ENCODE measurements at regions not wholly inside any gene's neighbourhood (a gene's known extent, or its start where the extent isn't known, plus 50 kb on each side); places are given as distances from the start of the nearest gene placed in this dataset.

- peaks cover 0 to 8% (median 0%) of the 10 kb centered on the region in 12 donors for H3K4me1 ChIP-seq
- no peaks in the 10 kb centered on the region for H3K9me3 ChIP-seq
- no peak for TF ChIP-seq CTCF (IDR thresholded peaks at IDR 0.05)
- no peak for TF ChIP-seq POLR2A (IDR thresholded peaks at IDR 0.05)
- DNase-seq (no peak), ATAC-seq (no peak)
- no peak overlapping the region for H3K27ac ChIP-seq
- intact Hi-C loops (cut with DNase I) = no loop called here
- no peaks in the 10 kb centered on the region for H3K27me3 ChIP-seq
- H3K4me3 ChIP-seq = no peak overlapping the region
- no peaks in the 10 kb centered on the region for H3K36me3 ChIP-seq
Observed at GRCh38 chr4:173661001-173661400, 131.0 kb upstream of the HAND2 start.

- TF ChIP-seq POLR2A (IDR thresholded peaks at IDR 0.05) = no peak
- no peak for TF ChIP-seq CTCF (IDR thresholded peaks at IDR 0.05)
- no peaks in the 10 kb centered on the region for H3K36me3 ChIP-seq
- 26 to 36% (median 33%) methylated on average over 4 of the region's 4 CpGs for WGBS, 4 donors
- peak in 1 of 4 donors; percentile 25 for ATAC-seq
- peaks cover 0 to 11% (median 0%) of the 10 kb centered on the region in 12 donors for H3K4me1 ChIP-seq
- no peaks in the 10 kb centered on the region for H3K9me3 ChIP-seq
- H3K27ac ChIP-seq = peak overlapping the region in 1 of 12 donors; percentile 3
- H3K4me3 ChIP-seq = no peak overlapping the region
- no peaks in the 10 kb centered on the region for H3K27me3 ChIP-seq
- DNase-seq = no peak
- intact Hi-C loops (cut with DNase I) = loop anchor here in 1 of 10 donors (10.0 kb wide), 1 partner anchor 88 kb away; no protein-coding TSS in a partner anchor
Observed at GRCh38 chr4:173656898-173657297, 126.9 kb upstream of the HAND2 start.

GRCh38 chr4:173652283-173652931 is 122.4 kb upstream of the HAND2 start:
- peak; percentile 78 to 88 (median 82) for ATAC-seq

GRCh38 chr4:173651651-173652282 is 121.7 kb upstream of the HAND2 start:
- peak overlapping the region in 10 of 12 donors; percentile 48 to 77 (median 71) for H3K27ac ChIP-seq
- no peaks in the 10 kb centered on the region for H3K9me3 ChIP-seq
- ATAC-seq (peak in 1 of 4 donors; percentile 16), DNase-seq (no peak)
- TF ChIP-seq POLR2A (IDR thresholded peaks at IDR 0.05) (no peak), CTCF (IDR thresholded peaks at IDR 0.05) (no peak)
- H3K4me1 ChIP-seq = peaks cover 0 to 11% (median 2%) of the 10 kb centered on the region in 12 donors
- intact Hi-C loops (cut with DNase I) = loop anchor here in 1 of 10 donors (10.0 kb wide), 1 partner anchor 93 kb away; no protein-coding TSS in a partner anchor
- H3K4me3 ChIP-seq = no peak overlapping the region
- H3K36me3 ChIP-seq = no peaks in the 10 kb centered on the region
- 54 to 61% (median 57%) methylated on average over 7 of the region's 7 CpGs for WGBS, 4 donors
- no peaks in the 10 kb centered on the region for H3K27me3 ChIP-seq

More at GRCh38 chr4:173652283-173652931, 122.4 kb upstream of the HAND2 start:
- Histone ChIP-seq H3K27me3 (no peaks in the 10 kb centered on the region), H3K36me3 (no peaks in the 10 kb centered on the region), H3K27ac (peak overlapping the region in 10 of 12 donors; percentile 48 to 77 (median 71)), H3K4me1 (peaks cover 0 to 14% (median 2%) of the 10 kb centered on the region in 12 donors), H3K4me3 (no peak overlapping the region), H3K9me3 (no peaks in the 10 kb centered on the region)
- no peak for TF ChIP-seq POLR2A (IDR thresholded peaks at IDR 0.05)
- DNase-seq = no peak
- intact Hi-C loops (cut with DNase I) = loop anchor here in 1 of 10 donors (10.0 kb wide), 1 partner anchor 92 kb away; no protein-coding TSS in a partner anchor
- WGBS, 4 donors = 29 to 37% (median 33%) methylated on average over 6 of the region's 6 CpGs

All from heart left ventricle (tissue), 16 donors.